ENCODE measurements at regions not wholly inside any gene's neighbourhood (a gene's known extent, or its start where the extent isn't known, plus 50 kb on each side); places are given as distances from the start of the nearest gene placed in this dataset.

DNA sequence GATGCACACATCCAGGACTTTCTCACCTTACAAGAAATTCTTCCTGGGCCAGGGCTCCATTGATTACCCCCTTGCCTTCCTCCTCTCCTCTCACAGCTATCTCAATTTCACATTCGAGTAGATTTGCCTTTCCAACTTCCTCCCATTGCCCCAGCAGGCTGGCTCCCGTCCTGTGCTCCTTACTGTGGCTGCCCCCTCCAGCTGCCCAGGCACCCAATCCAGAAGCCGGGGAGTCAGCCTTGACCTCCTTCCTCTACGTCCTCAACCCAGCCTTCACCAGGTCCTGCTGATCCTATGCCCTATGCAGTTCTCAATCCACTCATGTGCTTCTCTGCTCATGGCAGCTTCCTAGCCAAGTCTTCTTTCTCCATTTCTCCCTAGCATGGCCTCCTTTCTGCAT is 85.7 kb upstream of the GPR26 start:
- no peak overlapping the region for H3K27ac Mint-ChIP-seq
- Histone ChIP-seq H3K27me3 (ENCODE audit: control insufficient read depth in 2 of 2, insufficient read depth in 2 of 2, low read length in 2 of 2) (peaks cover 3 to 25% of the 10 kb centered on the region in 2 donors), H3K36me3 (replicated peaks in 1 of 2; ENCODE audit: control insufficient read depth in 1 of 2, insufficient read depth in 2 of 2, low read length in 2 of 2) (no peaks in the 10 kb centered on the region), H4K20me1 (ENCODE audit: insufficient read depth, low read length) (no peaks in the 10 kb centered on the region), H3K27ac (ENCODE audit: low read depth in 1 of 2, low read length in 2 of 2) (no peak overlapping the region), H3K4me2 (replicated peaks; ENCODE audit: extremely low read depth, low read length, poor library complexity, severe bottlenecking) (no peak overlapping the region), H3K9ac (ENCODE audit: insufficient read depth, low read length, poor library complexity, severe bottlenecking) (no peak overlapping the region), H3K9me3 (replicated peaks in 1 of 2; ENCODE audit: control insufficient read depth in 1 of 2, insufficient read depth in 1 of 2, low read length in 2 of 2) (no peaks in the 10 kb centered on the region), H2AFZ (ENCODE audit: insufficient read depth, low read depth, low read length, poor library complexity, severe bottlenecking) (no peak overlapping the region), H3K4me3 (replicated peaks in 1 of 3; ENCODE audit: low read depth in 2 of 3, low read length in 3 of 3) (no peak overlapping the region), H3K79me2 (ENCODE audit: insufficient read depth, low read length) (no peaks in the 10 kb centered on the region), H3K4me1 (ENCODE audit: control insufficient read depth in 1 of 2, insufficient read depth in 2 of 2, low read length in 2 of 2) (no peaks in the 10 kb centered on the region)
- no peak for DNase-seq
- H3K36me3 Mint-ChIP-seq, result no peaks in the 10 kb centered on the region
- intact Hi-C loops (cut with micrococcal nuclease), result loop anchor here (5.0 kb wide), 2 partner anchors 387 to 822 kb away; no protein-coding TSS in a partner anchor
- no peaks in the 10 kb centered on the region for H3K4me1 Mint-ChIP-seq
- H3K4me3 Mint-ChIP-seq, result no peak overlapping the region
- TF ChIP-seq, protein P1, sequence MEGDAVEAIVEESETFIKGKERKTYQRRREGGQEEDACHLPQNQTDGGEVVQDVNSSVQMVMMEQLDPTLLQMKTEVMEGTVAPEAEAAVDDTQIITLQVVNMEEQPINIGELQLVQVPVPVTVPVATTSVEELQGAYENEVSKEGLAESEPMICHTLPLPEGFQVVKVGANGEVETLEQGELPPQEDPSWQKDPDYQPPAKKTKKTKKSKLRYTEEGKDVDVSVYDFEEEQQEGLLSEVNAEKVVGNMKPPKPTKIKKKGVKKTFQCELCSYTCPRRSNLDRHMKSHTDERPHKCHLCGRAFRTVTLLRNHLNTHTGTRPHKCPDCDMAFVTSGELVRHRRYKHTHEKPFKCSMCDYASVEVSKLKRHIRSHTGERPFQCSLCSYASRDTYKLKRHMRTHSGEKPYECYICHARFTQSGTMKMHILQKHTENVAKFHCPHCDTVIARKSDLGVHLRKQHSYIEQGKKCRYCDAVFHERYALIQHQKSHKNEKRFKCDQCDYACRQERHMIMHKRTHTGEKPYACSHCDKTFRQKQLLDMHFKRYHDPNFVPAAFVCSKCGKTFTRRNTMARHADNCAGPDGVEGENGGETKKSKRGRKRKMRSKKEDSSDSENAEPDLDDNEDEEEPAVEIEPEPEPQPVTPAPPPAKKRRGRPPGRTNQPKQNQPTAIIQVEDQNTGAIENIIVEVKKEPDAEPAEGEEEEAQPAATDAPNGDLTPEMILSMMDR (IDR thresholded peaks at IDR 0.05), result no peak
- 54% methylated on average over 4 of the region's 4 CpGs for WGBS (ENCODE audit: insufficient coverage)
- H3K27me3 Mint-ChIP-seq (ENCODE audit: low read depth in 3 of 3), result peaks cover 26 to 44% (median 36%) of the 10 kb centered on the region in 3 donors
- H3K9me3 Mint-ChIP-seq, result peaks cover 0 to 2% (median 0%) of the 10 kb centered on the region in 7 donors

DNA sequence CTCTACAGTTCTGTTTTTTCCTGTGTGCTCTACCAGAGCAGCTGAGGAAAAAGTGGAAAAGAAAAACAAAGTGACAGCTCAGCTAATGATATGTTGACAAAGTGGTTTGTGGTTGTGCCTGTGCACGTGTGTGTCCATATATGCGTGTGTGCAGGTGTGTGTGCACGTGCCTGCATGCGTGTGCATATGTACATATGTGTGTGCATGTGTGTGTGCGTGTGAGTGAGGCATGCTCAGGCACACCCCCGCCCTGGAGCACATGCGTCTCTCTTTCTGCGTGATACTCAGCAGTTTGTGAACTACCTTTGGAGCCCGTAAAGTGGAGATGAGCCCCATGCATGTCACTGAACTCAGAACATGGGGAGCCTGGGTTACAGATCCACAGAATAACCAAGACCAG is 84.5 kb upstream of the GPR26 start:
- 60% methylated on average over 9 of the region's 9 CpGs for WGBS (ENCODE audit: insufficient coverage)
- Mint-ChIP-seq H3K9me3 (peaks cover 0 to 2% (median 0%) of the 10 kb centered on the region in 7 donors), H3K4me1 (no peaks in the 10 kb centered on the region), H3K4me3 (no peak overlapping the region), H3K36me3 (no peaks in the 10 kb centered on the region), H3K27me3 (ENCODE audit: low read depth in 3 of 3) (peaks cover 28 to 45% (median 36%) of the 10 kb centered on the region in 3 donors), H3K27ac (no peak overlapping the region)
- Histone ChIP-seq H3K27me3 (ENCODE audit: control insufficient read depth in 2 of 2, insufficient read depth in 2 of 2, low read length in 2 of 2) (peaks cover 3 to 25% of the 10 kb centered on the region in 2 donors), H3K79me2 (ENCODE audit: insufficient read depth, low read length) (no peaks in the 10 kb centered on the region), H3K9ac (ENCODE audit: insufficient read depth, low read length, poor library complexity, severe bottlenecking) (no peak overlapping the region), H3K4me1 (ENCODE audit: control insufficient read depth in 1 of 2, insufficient read depth in 2 of 2, low read length in 2 of 2) (no peaks in the 10 kb centered on the region), H3K27ac (ENCODE audit: low read depth in 1 of 2, low read length in 2 of 2) (no peak overlapping the region), H4K20me1 (ENCODE audit: insufficient read depth, low read length) (no peaks in the 10 kb centered on the region), H3K9me3 (replicated peaks in 1 of 2; ENCODE audit: control insufficient read depth in 1 of 2, insufficient read depth in 1 of 2, low read length in 2 of 2) (no peaks in the 10 kb centered on the region), H3K4me2 (replicated peaks; ENCODE audit: extremely low read depth, low read length, poor library complexity, severe bottlenecking) (no peak overlapping the region), H3K4me3 (replicated peaks in 1 of 3; ENCODE audit: low read depth in 2 of 3, low read length in 3 of 3) (no peak overlapping the region), H2AFZ (ENCODE audit: insufficient read depth, low read depth, low read length, poor library complexity, severe bottlenecking) (no peak overlapping the region), H3K36me3 (replicated peaks in 1 of 2; ENCODE audit: control insufficient read depth in 1 of 2, insufficient read depth in 2 of 2, low read length in 2 of 2) (no peaks in the 10 kb centered on the region)
- no peak for DNase-seq
- TF ChIP-seq, protein P1 (IDR thresholded peaks at IDR 0.05), result no peak
- intact Hi-C loops (cut with micrococcal nuclease), result loop anchor here (2.0 to 5.0 kb wide), 3 partner anchors 386 to 821 kb away; no protein-coding TSS in a partner anchor
